Tibial artery (tissue), 4 donors: ENCODE measurements at regions not wholly inside any gene's neighbourhood (a gene's known extent, or its start where the extent isn't known, plus 50 kb on each side); places are given as distances from the start of the nearest gene placed in this dataset.

ENCODE experiments used
- DNase-seq, 2 donors: peaks; one replicate each; pipeline ENCODE4 v3.0.0-alpha.2; 2019
- H3K27ac ChIP-seq, 2 donors: fragments of 200-600 bp; sonication (generic) in 1 of 2; 1 replicate in 1 of 2; 2 replicates in 1 of 2; pipeline ENCODE4 v1.5.1; 2018 to 2019; ENCODE audit warnings: mild to moderate bottlenecking in 1 of 2
- H3K27me3 ChIP-seq, 2 donors: fragments of 200-600 bp; sonication (generic) in 1 of 2; one replicate each; pipeline versions ENCODE4 v1.5.1 to v1.6.0; 2016 to 2019
- H3K36me3 ChIP-seq, 3 donors: fragments of 200-600 bp; sonication (generic) in 2 of 3; one replicate each; pipeline ENCODE4 v1.5.1; 2016 to 2019; ENCODE audit warnings: mild to moderate bottlenecking in 2 of 3
- H3K4me1 ChIP-seq, 4 donors: fragments of 200-600 bp; sonication (generic) in 2 of 4; 1 replicate in 3 of 4; 2 replicates in 1 of 4; pipeline ENCODE4 v1.5.1; 2016 to 2019
- H3K4me3 ChIP-seq, 2 donors: fragments of 200-600 bp; sonication (generic) in 1 of 2; 1 replicate in 1 of 2; 2 replicates in 1 of 2; pipeline ENCODE4 v1.5.1; 2018 to 2019; ENCODE audit warnings: mild to moderate bottlenecking in 2 of 2
- H3K9me3 ChIP-seq, 3 donors: fragments of 200-600 bp; sonication (generic) in 1 of 3; one replicate each; pipeline ENCODE4 v1.5.1; 2016 to 2019
- intact Hi-C: fragments of 100-400 bp; cut with DNase I; formaldehyde crosslinking; loops from one replicate; pipeline ENCODE4 v1.15.0; 2023; ENCODE audit warnings: low total_unique reads
- TF ChIP-seq, protein P1 (sequence below), 2 experiments: fragments of 200-600 bp in 1 of 2; fragments of 450-650 bp in 1 of 2; IDR thresholded peaks; one replicate each; pipeline ENCODE4 v1.5.1; 2017 to 2019; ENCODE audit warnings: antibody characterized with exemption in 2 of 2, mild to moderate bottlenecking in 1 of 2, moderate library complexity in 1 of 2

DNA sequence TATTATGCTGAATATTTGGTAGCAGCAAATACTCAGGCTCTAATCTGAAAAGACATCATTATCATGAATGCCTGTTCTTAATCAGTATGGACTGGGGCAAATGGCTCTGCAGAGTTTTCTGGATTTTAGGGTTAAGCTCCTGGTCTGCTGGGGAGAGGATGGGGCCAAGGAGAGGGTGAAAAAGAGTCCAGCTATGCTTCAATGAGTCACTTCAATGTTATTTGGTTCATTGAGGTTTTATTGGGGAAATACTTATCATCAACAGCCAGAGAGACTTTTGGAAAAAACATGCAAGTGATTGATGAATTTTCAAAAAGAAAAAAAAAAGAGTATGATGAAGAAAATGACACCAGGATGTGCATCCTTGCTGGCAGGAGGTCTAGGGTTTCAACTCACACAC lies 278.3 kb downstream of the UQCRFS1 start:
- no peak for DNase-seq
- no peak overlapping the region for H3K4me3 ChIP-seq
- no peak overlapping the region for H3K27ac ChIP-seq
- intact Hi-C loops = no loop called here
- H3K36me3 ChIP-seq = no peaks in the 10 kb centered on the region
- TF ChIP-seq, protein P1, sequence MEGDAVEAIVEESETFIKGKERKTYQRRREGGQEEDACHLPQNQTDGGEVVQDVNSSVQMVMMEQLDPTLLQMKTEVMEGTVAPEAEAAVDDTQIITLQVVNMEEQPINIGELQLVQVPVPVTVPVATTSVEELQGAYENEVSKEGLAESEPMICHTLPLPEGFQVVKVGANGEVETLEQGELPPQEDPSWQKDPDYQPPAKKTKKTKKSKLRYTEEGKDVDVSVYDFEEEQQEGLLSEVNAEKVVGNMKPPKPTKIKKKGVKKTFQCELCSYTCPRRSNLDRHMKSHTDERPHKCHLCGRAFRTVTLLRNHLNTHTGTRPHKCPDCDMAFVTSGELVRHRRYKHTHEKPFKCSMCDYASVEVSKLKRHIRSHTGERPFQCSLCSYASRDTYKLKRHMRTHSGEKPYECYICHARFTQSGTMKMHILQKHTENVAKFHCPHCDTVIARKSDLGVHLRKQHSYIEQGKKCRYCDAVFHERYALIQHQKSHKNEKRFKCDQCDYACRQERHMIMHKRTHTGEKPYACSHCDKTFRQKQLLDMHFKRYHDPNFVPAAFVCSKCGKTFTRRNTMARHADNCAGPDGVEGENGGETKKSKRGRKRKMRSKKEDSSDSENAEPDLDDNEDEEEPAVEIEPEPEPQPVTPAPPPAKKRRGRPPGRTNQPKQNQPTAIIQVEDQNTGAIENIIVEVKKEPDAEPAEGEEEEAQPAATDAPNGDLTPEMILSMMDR (IDR thresholded peaks at IDR 0.05) = no peak
- no peaks in the 10 kb centered on the region for H3K9me3 ChIP-seq
- no peaks in the 10 kb centered on the region for H3K27me3 ChIP-seq
- no peaks in the 10 kb centered on the region for H3K4me1 ChIP-seq

DNA sequence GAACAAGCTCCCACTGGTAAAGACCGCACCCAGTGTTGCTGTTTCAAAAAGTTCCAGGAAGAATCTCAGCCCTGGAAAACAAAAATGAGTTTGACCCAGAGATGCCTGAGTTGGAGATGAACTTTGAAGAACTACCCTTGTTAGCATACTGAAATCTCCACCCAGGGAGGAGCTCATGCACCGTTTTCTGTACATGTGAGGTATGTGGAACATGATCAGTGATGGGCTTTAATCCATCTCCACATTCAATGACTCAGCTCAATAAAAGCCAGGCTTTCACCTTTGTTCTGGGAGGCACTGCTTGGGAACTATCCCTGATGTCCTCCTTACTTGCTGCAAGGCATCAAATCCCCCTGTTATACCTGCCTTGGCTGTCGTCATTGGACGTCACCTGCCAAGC lies 279.9 kb downstream of the UQCRFS1 start:
- TF ChIP-seq, protein P1 (IDR thresholded peaks at IDR 0.05) = no peak

DNA sequence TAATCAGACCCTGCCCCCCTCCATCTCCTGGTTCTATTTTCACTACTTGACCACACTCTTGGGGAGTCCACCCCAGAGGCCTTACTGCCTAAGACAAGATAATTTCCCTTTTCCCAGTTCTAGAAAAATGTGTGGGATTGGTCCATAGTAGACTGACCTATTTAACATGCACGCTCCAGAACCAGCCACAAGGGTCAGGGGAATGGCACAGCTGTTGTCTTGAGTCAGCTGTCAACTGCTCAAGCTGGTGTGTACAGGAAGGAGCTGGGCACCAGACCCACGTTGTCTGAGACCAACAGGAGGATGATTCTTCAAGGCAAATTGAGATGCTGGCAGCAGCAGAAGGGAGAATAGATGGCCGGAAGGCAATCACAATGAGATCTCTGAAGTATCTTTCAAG lies 280.5 kb downstream of the UQCRFS1 start:
- no peak overlapping the region for H3K4me3 ChIP-seq
- H3K9me3 ChIP-seq = no peaks in the 10 kb centered on the region
- TF ChIP-seq, protein P1 (IDR thresholded peaks at IDR 0.05) = no peak
- intact Hi-C loops = no loop called here
- H3K36me3 ChIP-seq = no peaks in the 10 kb centered on the region
- H3K27ac ChIP-seq = no peak overlapping the region
- H3K4me1 ChIP-seq = no peaks in the 10 kb centered on the region
- no peaks in the 10 kb centered on the region for H3K27me3 ChIP-seq
- DNase-seq = no peak

More for the DNA sequence above, 279.9 kb downstream of the UQCRFS1 start:
- Histone ChIP-seq H3K9me3 (no peaks in the 10 kb centered on the region), H3K27ac (no peak overlapping the region), H3K27me3 (no peaks in the 10 kb centered on the region), H3K4me1 (no peaks in the 10 kb centered on the region), H3K36me3 (no peaks in the 10 kb centered on the region), H3K4me3 (no peak overlapping the region)
- no peak for DNase-seq
- intact Hi-C loops = no loop called here

DNA sequence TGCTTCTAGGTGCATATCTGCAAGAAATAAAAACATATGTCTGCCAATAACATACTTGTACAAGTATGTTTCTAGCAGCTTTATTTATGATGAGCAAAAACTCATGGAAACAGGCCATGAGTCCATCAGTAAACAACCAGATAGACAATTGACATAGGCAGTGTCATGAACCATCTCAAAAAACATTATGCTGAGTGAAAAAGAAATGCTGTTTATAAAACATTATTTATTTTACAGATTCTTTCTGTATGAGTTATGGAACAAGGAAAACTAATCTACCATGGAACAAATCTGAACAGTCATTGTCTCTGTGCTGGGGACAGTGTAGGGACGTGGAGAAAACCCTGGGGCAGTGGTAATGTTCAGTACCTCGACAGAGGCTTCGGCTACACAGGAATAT lies 283.9 kb downstream of the UQCRFS1 start:
- DNase-seq = no peak
- Histone ChIP-seq H3K36me3 (no peaks in the 10 kb centered on the region), H3K27me3 (no peaks in the 10 kb centered on the region), H3K4me3 (no peak overlapping the region), H3K4me1 (no peaks in the 10 kb centered on the region), H3K9me3 (no peaks in the 10 kb centered on the region), H3K27ac (no peak overlapping the region)
- TF ChIP-seq, protein P1 (IDR thresholded peaks at IDR 0.05) = no peak
- intact Hi-C loops = no loop called here

DNA sequence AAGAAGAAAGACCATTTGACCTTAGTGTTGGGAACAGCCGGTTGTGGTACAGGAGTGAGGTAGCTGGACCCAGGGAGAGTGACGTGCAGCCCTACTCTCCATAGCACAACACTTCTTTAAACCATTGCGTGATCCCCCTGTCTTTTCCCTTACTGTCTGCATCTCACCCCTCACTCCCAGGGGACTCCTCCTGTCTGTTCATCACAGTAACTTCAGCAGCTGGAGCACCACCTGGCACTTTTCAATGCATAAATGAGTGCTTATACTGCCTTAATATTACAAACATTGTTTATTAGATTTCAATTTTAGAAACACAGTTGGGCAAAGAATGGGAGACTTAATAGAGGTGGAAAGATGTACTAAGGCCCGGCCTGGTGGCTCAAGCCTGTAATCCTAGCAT lies 285.5 kb downstream of the UQCRFS1 start:
- Histone ChIP-seq H3K27me3 (no peaks in the 10 kb centered on the region), H3K36me3 (no peaks in the 10 kb centered on the region), H3K4me3 (no peak overlapping the region), H3K27ac (no peak overlapping the region), H3K9me3 (no peaks in the 10 kb centered on the region), H3K4me1 (no peaks in the 10 kb centered on the region)
- TF ChIP-seq, protein P1 (IDR thresholded peaks at IDR 0.05) = no peak
- no peak for DNase-seq
- intact Hi-C loops = no loop called here
